Gastrocnemius medialis (tissue), 4 donors: ENCODE measurements at regions not wholly inside any gene's neighbourhood (a gene's known extent, or its start where the extent isn't known, plus 50 kb on each side); places are given as distances from the start of the nearest gene placed in this dataset.

Experiments
- CTCF ChIP-seq, 5 experiments: fragments of 450-650 bp in 3 of 5; fragments of 200-600 bp in 2 of 5; sonication (generic) in 2 of 5; IDR thresholded peaks in 4 of 5; conservative IDR thresholded peaks in 1 of 5; 1 replicate in 4 of 5; 2 replicates in 1 of 5; pipeline ENCODE4 v1.5.1; 2016 to 2019; ENCODE audit warnings: antibody characterized with exemption in 5 of 5, mild to moderate bottlenecking in 3 of 5, moderate library complexity in 3 of 5
- POLR2A ChIP-seq, 2 donors: fragments of 450-650 bp; IDR thresholded peaks; one replicate each; pipeline ENCODE4 v1.6.1; 2017; ENCODE audit warnings: antibody characterized with exemption in 2 of 2, mild to moderate bottlenecking in 2 of 2, moderate library complexity in 2 of 2

DNA sequence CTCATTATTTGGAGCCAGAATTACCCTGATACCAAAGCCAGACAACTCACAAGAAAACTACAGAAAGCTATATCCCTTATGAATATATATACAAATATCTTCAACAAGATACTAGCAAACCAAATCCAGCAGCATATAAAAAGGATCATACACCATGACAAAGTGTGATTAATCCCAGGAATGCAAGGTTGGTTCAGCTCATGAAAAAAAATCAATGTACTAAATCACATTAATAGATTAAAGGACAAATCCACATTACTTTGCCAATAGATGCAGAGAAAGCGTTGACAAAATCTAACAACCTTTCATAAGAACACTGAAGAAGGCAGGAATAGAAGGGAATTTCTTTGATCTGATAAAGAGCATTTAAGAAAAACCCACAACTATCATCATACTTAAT is 50.4 kb upstream of the TEAD1 start:
- TF ChIP-seq CTCF (IDR thresholded peaks at IDR 0.05 in 4 of 5, conservative IDR thresholded peaks at IDR 0.05 in 1 of 5) (no peak), POLR2A (IDR thresholded peaks at IDR 0.05) (no peak)
